GM12878 (cell line): ENCODE measurements at regions not wholly inside any gene's neighbourhood (a gene's known extent, or its start where the extent isn't known, plus 50 kb on each side); places are given as distances from the start of the nearest gene placed in this dataset.

Source experiments
- ATAC-seq: fragments of 200-7000 bp; cut with Tn5 transposase; 3 replicates; pipeline ENCODE4 v1.9.1; 2020; ENCODE audit warnings: mild to moderate bottlenecking, moderate library complexity
- BruUV-seq: library from RNA; stranded (reverse); fragments of 400-500 nt; replicated peaks from 2 replicates; lab custom pipeline; 2021; lab: Mats Ljungman, UMichigan
- CTCF ChIA-PET: fragments of 300-600 bp; sonication (Branson Sonifier 250); formaldehyde crosslinking; extraction: SDS; loops from one replicate; lab custom pipeline; 2021; ENCODE audit warnings: inconsistent platforms; lab: Yijun Ruan, JAX
- POLR2A ChIA-PET: fragments of 350-600 bp; formaldehyde crosslinking; extraction: SDS; loops from one replicate; lab custom pipeline; 2021; ENCODE audit warnings: inconsistent platforms; lab: Charles Lee
- RAD21 ChIA-PET: fragments of 300-600 bp; sonication (Branson Sonifier 250); formaldehyde crosslinking; loops from one replicate; lab custom pipeline; 2023; ENCODE audit warnings: antibody characterized with exemption; ENCODE audit not compliant: unreplicated experiment; lab: Charles Lee
- SMC1A ChIA-PET: fragments of 300-600 bp; sonication (Branson Sonifier 250); formaldehyde crosslinking; loops from one replicate; lab custom pipeline; 2023; ENCODE audit not compliant: unreplicated experiment, uncharacterized antibody; lab: Charles Lee
- DNase-seq: peaks from one replicate; pipeline ENCODE4 v3.0.0-alpha.2; 2011; ENCODE audit warnings: low read depth, low spot score
- FAIRE-seq: peaks from 3 replicates; lab custom pipeline; 2011; peaks lifted over from hg19 to GRCh38; lab: Jason Lieb, UNC
- H2AFZ ChIP-seq: 2 replicates; pipeline ENCODE4 v1.6.0; 2011; ENCODE audit warnings: low read depth, low read length, control low read depth; ENCODE audit not compliant: control insufficient read depth
- H3K27ac ChIP-seq: 2 replicates; pipeline ENCODE4 v1.5.1; 2011; ENCODE audit warnings: control low read depth; ENCODE audit not compliant: control insufficient read depth, insufficient read depth
- H3K27me3 ChIP-seq, 2 experiments: replicated peaks in 1 of 2; 2 replicates each; pipeline versions ENCODE4 v1.6.0 to v1.6.1; 2011; ENCODE audit warnings: low read length in 1 of 2; ENCODE audit not compliant: control insufficient read depth in 2 of 2, insufficient read depth in 2 of 2
- H3K36me3 ChIP-seq, 2 experiments: 2 replicates each; pipeline ENCODE4 v1.5.1; 2011; ENCODE audit warnings: low read length in 1 of 2; ENCODE audit not compliant: control insufficient read depth in 2 of 2, insufficient read depth in 2 of 2
- H3K4me1 ChIP-seq: 2 replicates; pipeline ENCODE4 v1.6.1; 2011; ENCODE audit warnings: mild to moderate bottlenecking, low read length, moderate library complexity, mixed read lengths; ENCODE audit not compliant: control insufficient read depth, insufficient read depth
- H3K4me2 ChIP-seq: 2 replicates; pipeline ENCODE4 v1.6.0; 2011; ENCODE audit warnings: control low read depth; ENCODE audit not compliant: control insufficient read depth, insufficient read depth
- H3K4me3 ChIP-seq: fragments of 200-600 bp; sonication (generic); 2 replicates; pipeline ENCODE4 v1.5.1; 2016
- H3K79me2 ChIP-seq: 2 replicates; pipeline ENCODE4 v1.6.0; 2011; ENCODE audit warnings: low read length; ENCODE audit not compliant: control insufficient read depth, insufficient read depth
- H3K9ac ChIP-seq: 2 replicates; pipeline ENCODE4 v1.8.0; 2011; ENCODE audit warnings: low read length, control low read depth, mixed read lengths; ENCODE audit not compliant: control insufficient read depth, insufficient read depth
- H3K9me3 ChIP-seq: replicated peaks from 3 replicates; pipeline ENCODE4 v1.5.1; 2011; ENCODE audit warnings: mild to moderate bottlenecking, low read length; ENCODE audit not compliant: control insufficient read depth, insufficient read depth
- H4K20me1 ChIP-seq: 2 replicates; pipeline ENCODE4 v1.6.0; 2011; ENCODE audit not compliant: control insufficient read depth, insufficient read depth
- ATF7 ChIP-seq: fragments of 450-650 bp; IDR thresholded peaks from 2 replicates; pipeline ENCODE4 v1.6.1; 2016; ENCODE audit warnings: low read depth, mild to moderate bottlenecking
- EED ChIP-seq: sonication (generic); IDR thresholded peaks from 2 replicates; pipeline ENCODE4 v1.6.1; 2016; ENCODE audit warnings: antibody characterized with exemption, low read depth
- ESRRA ChIP-seq: IDR thresholded peaks from 2 replicates; pipeline ENCODE4 v1.6.1; 2012; ENCODE audit warnings: mild to moderate bottlenecking, low read length, improper control_type of control experiment
- EZH2 ChIP-seq: IDR thresholded peaks from 2 replicates; pipeline ENCODE4 v1.6.1; 2012; ENCODE audit warnings: low read depth, mild to moderate bottlenecking, control low read depth, inconsistent platforms, low read length, borderline replicate concordance; ENCODE audit not compliant: control insufficient read depth
- KLF5 ChIP-seq: fragments of 450-650 bp; IDR thresholded peaks from 2 replicates; pipeline ENCODE4 v1.6.1; 2014; ENCODE audit warnings: mild to moderate bottlenecking; ENCODE audit not compliant: partially characterized antibody
- MXI1 ChIP-seq: fragments of 150-350 bp; IDR thresholded peaks from 2 replicates; pipeline ENCODE4 v1.6.1; 2011; ENCODE audit warnings: low read depth, mild to moderate bottlenecking, inconsistent platforms, low read length, improper control_type of control experiment
- NFXL1 ChIP-seq: fragments of 450-650 bp; IDR thresholded peaks from 2 replicates; pipeline ENCODE4 v1.6.1; 2017; ENCODE audit warnings: antibody characterized with exemption, mild to moderate bottlenecking, borderline replicate concordance
- PAX8 ChIP-seq: fragments of 450-650 bp; IDR thresholded peaks from 2 replicates; pipeline ENCODE4 v1.6.1; 2017; ENCODE audit warnings: mild to moderate bottlenecking, moderate library complexity
- POLR2AphosphoS2 ChIP-seq: IDR thresholded peaks from 2 replicates; pipeline ENCODE4 v1.6.1; 2011; ENCODE audit warnings: low read depth, mild to moderate bottlenecking, low read length, improper control_type of control experiment, moderate library complexity
- RBBP5 ChIP-seq: fragments of 200-600 bp; sonication (generic); conservative IDR thresholded peaks from 2 replicates; pipeline ENCODE4 v1.6.1; 2016
- RFX5 ChIP-seq: IDR thresholded peaks from 2 replicates; pipeline ENCODE4 v1.6.1; 2011; ENCODE audit warnings: low read depth, low read length, improper control_type of control experiment
- SIN3A ChIP-seq: IDR thresholded peaks from 2 replicates; pipeline ENCODE4 v1.6.1; 2012; ENCODE audit warnings: low read depth, low read length, improper control_type of control experiment
- SRF ChIP-seq, 2 experiments: IDR thresholded peaks; 2 replicates each; pipeline ENCODE4 v1.6.1; 2011; ENCODE audit warnings: low read depth in 2 of 2, low read length in 2 of 2, mild to moderate bottlenecking in 1 of 2, moderate library complexity in 1 of 2
- ZNF207 ChIP-seq: fragments of 450-650 bp; IDR thresholded peaks from 2 replicates; pipeline ENCODE4 v1.6.1; 2014; ENCODE audit warnings: antibody characterized with exemption, mild to moderate bottlenecking, borderline replicate concordance
- ZSCAN29 ChIP-seq: fragments of 450-650 bp; IDR thresholded peaks from 2 replicates; pipeline ENCODE4 v1.6.1; 2017; ENCODE audit warnings: mild to moderate bottlenecking, moderate library complexity
- WGBS: methylation state at CpG from one replicate; pipeline ENCODE4 v1.1.6; 2016; ENCODE audit warnings: low lambda C conversion rate; ENCODE audit not compliant: insufficient replicate concordance, insufficient coverage; ENCODE audit errors: missing lambda C conversion rate; 5-methylcytosine and 5-hydroxymethylcytosine counted together
- in situ Hi-C: fragments of 300-500 bp; cut with MboI; formaldehyde crosslinking; loops from 9 replicates; pipeline ENCODE4 v1.14.3; 2018; ENCODE audit warnings: mixed read lengths
- intact Hi-C: fragments of 100-400 bp; cut with micrococcal nuclease; formaldehyde crosslinking; loops from one replicate; pipeline ENCODE4 v1.14.2; 2022; ENCODE audit not compliant: unreplicated experiment
- TF ChIP-seq, protein P1 (sequence below): fragments of 150-350 bp; IDR thresholded peaks from 2 replicates; pipeline ENCODE4 v1.6.1; 2014; ENCODE audit warnings: mild to moderate bottlenecking, low read depth, low read length
- TF ChIP-seq, protein P2 (sequence below): fragments of 450-650 bp; IDR thresholded peaks from 2 replicates; pipeline ENCODE4 v1.6.1; 2017; ENCODE audit warnings: low read depth, mild to moderate bottlenecking, moderate library complexity

DNA sequence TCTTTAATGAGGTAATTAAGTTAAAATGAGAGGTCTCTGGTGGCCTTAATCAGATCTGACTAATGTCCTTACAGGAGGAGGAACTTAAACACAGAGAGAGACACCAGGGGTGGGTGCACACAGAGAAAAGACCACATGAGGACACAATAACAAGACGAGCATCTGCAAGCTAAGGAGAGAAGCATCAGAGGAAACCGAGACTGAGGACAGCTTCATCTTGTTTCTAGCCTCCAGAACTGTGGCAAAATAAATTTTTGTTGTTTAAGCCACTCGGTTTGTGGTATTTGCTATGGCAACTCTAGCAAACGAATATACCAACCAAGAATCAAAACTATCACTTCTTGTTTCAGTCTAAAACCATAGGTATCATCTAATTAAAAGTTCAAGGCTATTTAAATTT is 400.1 kb downstream of the PID1 start:
- ChIA-PET CTCF (no interaction called here), SMC1A (no interaction called here), RAD21 (no interaction called here)
- no peak for FAIRE-seq
- Histone ChIP-seq H3K9me3 (no peaks in the 10 kb centered on the region), H3K4me3 (no peak overlapping the region), H3K79me2 (no peaks in the 10 kb centered on the region), H3K9ac (no peak overlapping the region), H3K36me3 (no peaks in the 10 kb centered on the region), H3K27me3 (no peaks in the 10 kb centered on the region), H4K20me1 (no peaks in the 10 kb centered on the region), H3K4me2 (no peak overlapping the region), H3K4me1 (no peaks in the 10 kb centered on the region)
- intact Hi-C loops = no loop called here
- no TSS peak for BruUV-seq
- ATAC-seq = peak; percentile 76
- TF ChIP-seq ZSCAN29 = no peak
- no peak for TF ChIP-seq RFX5
- TF ChIP-seq EZH2 = no peak
- TF ChIP-seq ATF7 = no peak
- no peak for TF ChIP-seq EED
- TF ChIP-seq, all 136 proteins: peak for 0
- 0% methylated on average over 4 of the region's 4 CpGs for WGBS
- DNase-seq = no peak
- H2AFZ ChIP-seq = no peak overlapping the region
- POLR2A ChIA-PET = no interaction called here
- no peak overlapping the region for H3K27ac ChIP-seq
- in situ Hi-C loops = no loop called here

DNA sequence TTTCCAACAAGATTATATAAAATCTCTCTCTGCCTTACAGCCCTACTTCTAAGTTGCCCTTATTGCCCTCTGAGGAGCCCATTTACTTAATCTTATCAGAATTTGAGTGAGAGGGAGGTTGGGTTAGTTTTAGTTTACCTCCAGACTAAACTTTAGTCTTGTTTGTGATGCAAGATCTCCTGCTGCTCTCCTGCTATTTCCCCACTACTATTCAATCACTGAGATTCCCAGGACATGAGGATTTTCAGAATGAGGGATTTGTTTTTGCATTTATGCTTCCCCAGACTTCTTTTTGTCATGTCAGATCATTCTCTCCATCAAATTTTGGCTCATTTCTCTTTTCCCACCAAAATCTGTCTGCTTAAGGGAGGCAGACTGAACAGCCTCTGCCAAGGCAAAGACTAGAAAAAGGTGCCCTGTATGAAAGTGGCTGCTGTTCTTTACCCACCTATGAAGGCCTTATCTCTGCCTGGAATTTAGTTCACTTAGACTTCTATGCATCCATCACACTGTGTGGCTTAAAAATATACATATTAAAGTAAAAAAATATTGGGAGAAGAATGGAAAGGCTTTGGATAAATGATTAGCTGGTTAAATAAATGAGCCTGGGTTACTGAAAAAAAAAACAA is 401.3 kb downstream of the PID1 start:
- ChIA-PET SMC1A (no interaction called here), POLR2A (no interaction called here), RAD21 (no interaction called here), CTCF (no interaction called here)
- no peak for ATAC-seq
- no TSS peak for BruUV-seq
- FAIRE-seq = no peak
- H3K9ac ChIP-seq = no peak overlapping the region
- no peaks in the 10 kb centered on the region for H3K79me2 ChIP-seq
- no peak for DNase-seq
- in situ Hi-C loops (no loop called here), intact Hi-C loops (no loop called here)
- no peak overlapping the region for H3K4me3 ChIP-seq
- no peaks in the 10 kb centered on the region for H3K4me1 ChIP-seq
- H3K27ac ChIP-seq = no peak overlapping the region
- H3K36me3 ChIP-seq = no peaks in the 10 kb centered on the region
- H3K27me3 ChIP-seq = no peaks in the 10 kb centered on the region
- no peak overlapping the region for H2AFZ ChIP-seq
- H3K4me2 ChIP-seq = no peak overlapping the region
- no peaks in the 10 kb centered on the region for H3K9me3 ChIP-seq
- no peaks in the 10 kb centered on the region for H4K20me1 ChIP-seq
- TF ChIP-seq, protein P1, sequence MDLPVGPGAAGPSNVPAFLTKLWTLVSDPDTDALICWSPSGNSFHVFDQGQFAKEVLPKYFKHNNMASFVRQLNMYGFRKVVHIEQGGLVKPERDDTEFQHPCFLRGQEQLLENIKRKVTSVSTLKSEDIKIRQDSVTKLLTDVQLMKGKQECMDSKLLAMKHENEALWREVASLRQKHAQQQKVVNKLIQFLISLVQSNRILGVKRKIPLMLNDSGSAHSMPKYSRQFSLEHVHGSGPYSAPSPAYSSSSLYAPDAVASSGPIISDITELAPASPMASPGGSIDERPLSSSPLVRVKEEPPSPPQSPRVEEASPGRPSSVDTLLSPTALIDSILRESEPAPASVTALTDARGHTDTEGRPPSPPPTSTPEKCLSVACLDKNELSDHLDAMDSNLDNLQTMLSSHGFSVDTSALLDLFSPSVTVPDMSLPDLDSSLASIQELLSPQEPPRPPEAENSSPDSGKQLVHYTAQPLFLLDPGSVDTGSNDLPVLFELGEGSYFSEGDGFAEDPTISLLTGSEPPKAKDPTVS = no peak
- TF ChIP-seq, protein P2, sequence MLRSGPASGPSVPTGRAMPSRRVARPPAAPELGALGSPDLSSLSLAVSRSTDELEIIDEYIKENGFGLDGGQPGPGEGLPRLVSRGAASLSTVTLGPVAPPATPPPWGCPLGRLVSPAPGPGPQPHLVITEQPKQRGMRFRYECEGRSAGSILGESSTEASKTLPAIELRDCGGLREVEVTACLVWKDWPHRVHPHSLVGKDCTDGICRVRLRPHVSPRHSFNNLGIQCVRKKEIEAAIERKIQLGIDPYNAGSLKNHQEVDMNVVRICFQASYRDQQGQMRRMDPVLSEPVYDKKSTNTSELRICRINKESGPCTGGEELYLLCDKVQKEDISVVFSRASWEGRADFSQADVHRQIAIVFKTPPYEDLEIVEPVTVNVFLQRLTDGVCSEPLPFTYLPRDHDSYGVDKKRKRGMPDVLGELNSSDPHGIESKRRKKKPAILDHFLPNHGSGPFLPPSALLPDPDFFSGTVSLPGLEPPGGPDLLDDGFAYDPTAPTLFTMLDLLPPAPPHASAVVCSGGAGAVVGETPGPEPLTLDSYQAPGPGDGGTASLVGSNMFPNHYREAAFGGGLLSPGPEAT = no peak
- TF ChIP-seq SIN3A (no peak), ZNF207 (no peak), POLR2AphosphoS2 (no peak), PAX8 (no peak), EZH2 (no peak), KLF5 (no peak), EED (no peak), SRF (IDR thresholded peaks at IDR 0.05; ENCODE audit: low read depth in 2 of 2, low read length in 2 of 2) (no peak), MXI1 (no peak), NFXL1 (no peak), ESRRA (no peak), RBBP5 (no peak)
